ENCODE measurements at regions not wholly inside any gene's neighbourhood (a gene's known extent, or its start where the extent isn't known, plus 50 kb on each side); places are given as distances from the start of the nearest gene placed in this dataset.

DNA sequence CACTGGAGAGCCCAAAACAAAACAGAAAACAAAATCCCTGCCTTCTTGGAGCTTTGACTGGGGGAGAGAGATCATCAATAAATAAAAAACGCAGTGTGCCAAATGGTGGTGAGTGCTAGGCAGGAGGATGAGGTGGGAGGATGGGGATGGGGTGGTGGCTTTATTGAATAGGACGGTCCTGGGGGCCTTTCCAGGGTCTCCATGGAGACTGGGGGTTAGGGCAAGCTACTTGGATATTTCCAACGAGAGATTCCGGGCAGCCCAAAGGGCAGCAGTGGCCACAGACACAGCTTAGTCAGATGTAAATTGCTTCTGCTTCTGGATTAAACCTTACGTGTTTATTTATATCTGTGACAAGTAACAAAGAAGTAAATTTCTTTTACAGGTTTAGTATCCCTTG lies 700.1 kb downstream of the QKI start:
- in situ Hi-C loops (cut with MboI): no loop called here
- CTCF ChIA-PET (ENCODE audit: low intra/inter-chr PET ratio): no interaction called here

More for the DNA sequence above, 700.1 kb downstream of the QKI start:
- no peak overlapping the region for H3K9ac ChIP-seq (ENCODE audit: insufficient read depth in 1 of 2, low read depth in 2 of 2, low read length in 2 of 2)
- H3K36me3 ChIP-seq (ENCODE audit: control insufficient read depth, insufficient read depth, low read length): no peaks in the 10 kb centered on the region
- TF ChIP-seq HMGN3 (IDR thresholded peaks at IDR 0.05; ENCODE audit: borderline replicate concordance, extremely low read depth, insufficient read length, low read depth, low read length) (no peak), MIER1 (IDR thresholded peaks at IDR 0.05; ENCODE audit: low read depth) (no peak), TBP (optimal IDR thresholded peaks at IDR 0.05; ENCODE audit: low read depth, low read length) (no peak), NCOA1 (IDR thresholded peaks at IDR 0.05; ENCODE audit: low read depth) (no peak), TCF3 (CRISPR knock-in tag; IDR thresholded peaks at IDR 0.05) (no peak), CBX5 (IDR thresholded peaks at IDR 0.05; ENCODE audit: borderline replicate concordance, low read depth) (no peak), STAT5B (CRISPR knock-in tag; IDR thresholded peaks at IDR 0.05) (no peak), ZZZ3 (IDR thresholded peaks at IDR 0.05) (no peak), ZC3H4 (CRISPR knock-in tag; IDR thresholded peaks at IDR 0.05; ENCODE audit: borderline replicate concordance) (no peak), CC2D1A (IDR thresholded peaks at IDR 0.05) (no peak), RAD51 (IDR thresholded peaks at IDR 0.05; ENCODE audit: borderline replicate concordance, low read depth) (no peak), MCM2 (IDR thresholded peaks at IDR 0.05; ENCODE audit: low read depth) (no peak), XRCC5 (IDR thresholded peaks at IDR 0.05; ENCODE audit: low read depth, low read length) (no peak), CCNT2 (IDR thresholded peaks at IDR 0.05; ENCODE audit: borderline replicate concordance, extremely low read depth, insufficient read length, low read depth, low read length) (no peak)
- TF ChIP-seq, protein P1, sequence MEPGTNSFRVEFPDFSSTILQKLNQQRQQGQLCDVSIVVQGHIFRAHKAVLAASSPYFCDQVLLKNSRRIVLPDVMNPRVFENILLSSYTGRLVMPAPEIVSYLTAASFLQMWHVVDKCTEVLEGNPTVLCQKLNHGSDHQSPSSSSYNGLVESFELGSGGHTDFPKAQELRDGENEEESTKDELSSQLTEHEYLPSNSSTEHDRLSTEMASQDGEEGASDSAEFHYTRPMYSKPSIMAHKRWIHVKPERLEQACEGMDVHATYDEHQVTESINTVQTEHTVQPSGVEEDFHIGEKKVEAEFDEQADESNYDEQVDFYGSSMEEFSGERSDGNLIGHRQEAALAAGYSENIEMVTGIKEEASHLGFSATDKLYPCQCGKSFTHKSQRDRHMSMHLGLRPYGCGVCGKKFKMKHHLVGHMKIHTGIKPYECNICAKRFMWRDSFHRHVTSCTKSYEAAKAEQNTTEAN (CRISPR knock-in tag; IDR thresholded peaks at IDR 0.05): no peak
- TF ChIP-seq, protein P2, sequence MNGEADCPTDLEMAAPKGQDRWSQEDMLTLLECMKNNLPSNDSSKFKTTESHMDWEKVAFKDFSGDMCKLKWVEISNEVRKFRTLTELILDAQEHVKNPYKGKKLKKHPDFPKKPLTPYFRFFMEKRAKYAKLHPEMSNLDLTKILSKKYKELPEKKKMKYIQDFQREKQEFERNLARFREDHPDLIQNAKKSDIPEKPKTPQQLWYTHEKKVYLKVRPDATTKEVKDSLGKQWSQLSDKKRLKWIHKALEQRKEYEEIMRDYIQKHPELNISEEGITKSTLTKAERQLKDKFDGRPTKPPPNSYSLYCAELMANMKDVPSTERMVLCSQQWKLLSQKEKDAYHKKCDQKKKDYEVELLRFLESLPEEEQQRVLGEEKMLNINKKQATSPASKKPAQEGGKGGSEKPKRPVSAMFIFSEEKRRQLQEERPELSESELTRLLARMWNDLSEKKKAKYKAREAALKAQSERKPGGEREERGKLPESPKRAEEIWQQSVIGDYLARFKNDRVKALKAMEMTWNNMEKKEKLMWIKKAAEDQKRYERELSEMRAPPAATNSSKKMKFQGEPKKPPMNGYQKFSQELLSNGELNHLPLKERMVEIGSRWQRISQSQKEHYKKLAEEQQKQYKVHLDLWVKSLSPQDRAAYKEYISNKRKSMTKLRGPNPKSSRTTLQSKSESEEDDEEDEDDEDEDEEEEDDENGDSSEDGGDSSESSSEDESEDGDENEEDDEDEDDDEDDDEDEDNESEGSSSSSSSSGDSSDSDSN (IDR thresholded peaks at IDR 0.05; ENCODE audit: borderline replicate concordance in 1 of 2, low read depth in 2 of 2, low read length in 2 of 2): no peak
- TF ChIP-seq, protein P3, sequence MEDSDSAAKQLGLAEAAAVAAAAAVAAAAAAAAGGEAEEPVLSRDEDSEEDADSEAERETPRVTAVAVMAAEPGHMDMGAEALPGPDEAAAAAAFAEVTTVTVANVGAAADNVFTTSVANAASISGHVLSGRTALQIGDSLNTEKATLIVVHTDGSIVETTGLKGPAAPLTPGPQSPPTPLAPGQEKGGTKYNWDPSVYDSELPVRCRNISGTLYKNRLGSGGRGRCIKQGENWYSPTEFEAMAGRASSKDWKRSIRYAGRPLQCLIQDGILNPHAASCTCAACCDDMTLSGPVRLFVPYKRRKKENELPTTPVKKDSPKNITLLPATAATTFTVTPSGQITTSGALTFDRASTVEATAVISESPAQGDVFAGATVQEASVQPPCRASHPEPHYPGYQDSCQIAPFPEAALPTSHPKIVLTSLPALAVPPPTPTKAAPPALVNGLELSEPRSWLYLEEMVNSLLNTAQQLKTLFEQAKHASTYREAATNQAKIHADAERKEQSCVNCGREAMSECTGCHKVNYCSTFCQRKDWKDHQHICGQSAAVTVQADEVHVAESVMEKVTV (CRISPR knock-in tag; IDR thresholded peaks at IDR 0.05): no peak
- no peaks in the 10 kb centered on the region for H3K9me3 ChIP-seq (replicated peaks; ENCODE audit: control insufficient read depth, insufficient read depth, low read depth, low read length)
- no peak for DNase-seq (ENCODE audit: extremely low read depth in 1 of 4, low spot score in 3 of 4)
- POLR2A ChIA-PET: interaction anchor here (0.7 kb wide), 1 partner anchor 72 kb away, joined by 3 read pairs; no protein-coding TSS in a partner anchor
- H3K27ac ChIP-seq (ENCODE audit: extremely low read depth, low read depth, low read length): no peak overlapping the region
- WGBS (ENCODE audit: insufficient coverage, low coverage, missing lambda C conversion rate): 1% methylated on average over 5 of the region's 5 CpGs
- H4K20me1 ChIP-seq (replicated peaks; ENCODE audit: control insufficient read depth, insufficient read depth, low read length): no peaks in the 10 kb centered on the region
- H2AFZ ChIP-seq (ENCODE audit: low read depth, low read length): no peak overlapping the region
- no peak overlapping the region for H3K4me3 ChIP-seq
- no peaks in the 10 kb centered on the region for H3K9me1 ChIP-seq (ENCODE audit: control insufficient read depth, insufficient read depth, low read length)
- no peak for FAIRE-seq
- no peaks in the 10 kb centered on the region for H3K27me3 ChIP-seq (ENCODE audit: control insufficient read depth in 2 of 2, insufficient read depth in 2 of 2, low read length in 2 of 2)
- intact Hi-C loops (cut with micrococcal nuclease): no loop called here
- H3K79me2 ChIP-seq (ENCODE audit: control insufficient read depth, insufficient read depth, low read length): no peaks in the 10 kb centered on the region
- no peak for ATAC-seq
- BruUV-seq (replicated peaks): no TSS peak
- H3K4me2 ChIP-seq (ENCODE audit: insufficient read depth, low read length): no peak overlapping the region
- no peaks in the 10 kb centered on the region for H3K4me1 ChIP-seq (replicated peaks in 1 of 2; ENCODE audit: control insufficient read depth in 2 of 2, insufficient read depth in 2 of 2, low read length in 2 of 2)

Measured in K562 (cell line).